GM18502 (cell line): ENCODE measurements at regions not wholly inside any gene's neighbourhood (a gene's known extent, or its start where the extent isn't known, plus 50 kb on each side); places are given as distances from the start of the nearest gene placed in this dataset.
A peak's percentile ranks its signal among the peaks of the same experiment; 100 is the strongest.

Experiments
- ATAC-seq: cut with Tn5 transposase; IDR thresholded peaks from one replicate; pipeline ENCODE4 v1.9.1; 2021; ENCODE audit warnings: mild to moderate bottlenecking; ENCODE audit not compliant: unreplicated experiment, poor library complexity

GRCh38 chr6:94131271-94131670, 711.9 kb upstream of the EPHA7 start:
- ATAC-seq: no peak

DNA sequence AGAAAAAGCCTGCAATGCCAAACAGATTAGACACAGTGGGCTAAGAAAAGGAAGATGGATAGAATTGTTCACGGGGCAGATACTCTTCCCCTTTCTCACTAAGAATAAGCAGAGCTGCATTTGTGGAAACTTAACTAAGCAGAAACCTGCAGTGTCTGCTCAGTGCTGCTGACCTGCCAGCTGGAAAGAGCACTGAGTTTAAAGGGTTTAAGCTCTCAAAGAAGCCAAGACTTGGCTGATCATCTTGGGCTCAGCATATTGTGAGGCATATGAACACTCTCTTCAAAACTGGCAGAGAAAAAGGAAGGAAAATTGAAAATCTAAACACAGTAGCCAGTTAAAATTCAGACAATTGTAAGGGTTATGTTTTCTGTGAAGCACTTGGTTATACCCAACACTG, 711.1 kb upstream of the EPHA7 start:
- ATAC-seq: no peak

- no peak for ATAC-seq
Observed at GRCh38 chr6:94129926-94130325, 710.6 kb upstream of the EPHA7 start.

- ATAC-seq: peak; percentile 55
Observed at GRCh38 chr6:94127716-94128115, 708.4 kb upstream of the EPHA7 start.

- no peak for ATAC-seq
Observed at GRCh38 chr6:94124333-94124732, 705.0 kb upstream of the EPHA7 start.

DNA sequence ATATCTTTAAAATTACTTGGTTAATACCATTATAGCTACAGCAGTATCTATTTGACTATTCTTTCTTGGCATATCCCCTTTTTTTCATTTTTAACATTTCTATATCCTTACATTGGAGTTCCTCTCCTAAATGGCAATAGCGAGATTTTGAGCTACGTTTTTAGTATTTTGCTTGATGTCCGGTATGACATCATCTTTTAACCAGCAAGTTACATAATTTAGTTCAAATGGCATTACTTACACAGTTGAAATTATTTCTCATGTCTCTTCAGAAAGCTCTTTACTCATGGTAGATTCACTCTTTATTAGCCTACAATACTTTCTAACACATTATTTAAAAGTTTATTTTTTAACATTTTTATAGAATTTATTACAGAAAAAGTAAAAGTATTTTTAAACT, 701.7 kb upstream of the EPHA7 start:
- ATAC-seq: no peak

DNA sequence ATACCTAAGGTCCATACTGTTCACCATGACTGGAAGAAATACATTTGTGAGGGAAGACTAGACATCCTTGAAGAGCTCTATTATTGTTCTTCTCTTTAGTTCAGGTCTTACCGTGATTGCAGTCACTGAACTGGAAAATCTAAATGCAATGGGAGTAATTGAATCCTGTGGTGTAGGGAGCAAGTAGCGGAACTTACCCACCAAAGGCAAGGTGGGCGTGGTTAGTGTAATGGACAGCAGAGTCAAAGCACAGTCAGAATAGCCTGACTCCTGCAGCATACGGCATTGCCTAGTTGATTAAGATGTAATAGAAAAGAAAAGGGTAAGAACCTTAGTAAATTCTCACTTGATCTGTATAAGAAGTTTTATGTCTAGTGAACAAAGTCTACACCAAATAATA, 679.7 kb upstream of the EPHA7 start:
- no peak for ATAC-seq

GRCh38 chr6:94095961-94096360, 676.6 kb upstream of the EPHA7 start:
- no peak for ATAC-seq

DNA sequence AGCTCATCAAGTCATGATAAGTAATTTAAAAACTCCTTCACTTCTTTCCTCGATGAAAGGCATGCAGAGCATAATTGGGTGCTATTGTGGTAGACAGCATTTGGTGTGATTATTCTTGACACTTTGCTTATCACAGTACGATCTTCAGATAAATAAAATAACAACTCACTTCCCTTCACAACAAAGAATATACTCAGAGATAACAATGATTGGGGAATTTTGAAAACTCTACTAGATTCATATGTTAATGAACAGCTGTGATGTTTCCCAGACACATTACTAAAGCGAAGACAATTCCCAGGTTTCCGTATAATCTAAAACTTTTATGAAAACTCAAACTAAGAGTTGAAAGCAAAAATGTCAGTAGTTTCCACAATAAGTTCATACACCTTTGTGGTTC, 670.6 kb upstream of the EPHA7 start:
- ATAC-seq: no peak

GRCh38 chr6:94088870-94089269, 669.5 kb upstream of the EPHA7 start:
- no peak for ATAC-seq

- ATAC-seq: no peak
Observed at GRCh38 chr6:94074764-94075163, 655.4 kb upstream of the EPHA7 start.

DNA sequence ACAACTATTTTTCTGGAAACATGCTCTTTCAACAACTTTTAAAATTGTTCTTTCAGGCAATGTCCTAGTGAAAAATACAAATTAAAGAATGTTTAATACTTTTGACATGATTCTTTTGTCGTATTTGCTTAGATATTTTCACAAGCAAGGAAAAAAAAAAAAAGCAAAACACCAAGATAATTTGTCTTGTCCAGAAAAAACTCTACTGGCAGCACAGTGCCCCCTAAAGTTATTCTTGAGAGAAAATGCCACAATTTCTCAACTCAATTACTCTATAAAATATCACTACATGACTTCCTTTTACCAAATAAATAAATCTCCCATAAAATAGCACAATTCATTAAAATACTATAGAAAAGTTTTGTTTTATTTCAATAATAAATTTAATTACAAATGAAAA, 652.5 kb upstream of the EPHA7 start:
- no peak for ATAC-seq

- no peak for ATAC-seq
Observed at GRCh38 chr6:94065707-94066337, 646.5 kb upstream of the EPHA7 start.

- ATAC-seq: no peak
Observed at GRCh38 chr6:94052749-94053148, 633.4 kb upstream of the EPHA7 start.

GRCh38 chr6:94050515-94050914, 631.2 kb upstream of the EPHA7 start:
- no peak for ATAC-seq

GRCh38 chr6:94049001-94049400, 629.6 kb upstream of the EPHA7 start:
- no peak for ATAC-seq

GRCh38 chr6:94045099-94045829, 625.9 kb upstream of the EPHA7 start:
- ATAC-seq: no peak

GRCh38 chr6:94041945-94042709, 622.8 kb upstream of the EPHA7 start:
- no peak for ATAC-seq

DNA sequence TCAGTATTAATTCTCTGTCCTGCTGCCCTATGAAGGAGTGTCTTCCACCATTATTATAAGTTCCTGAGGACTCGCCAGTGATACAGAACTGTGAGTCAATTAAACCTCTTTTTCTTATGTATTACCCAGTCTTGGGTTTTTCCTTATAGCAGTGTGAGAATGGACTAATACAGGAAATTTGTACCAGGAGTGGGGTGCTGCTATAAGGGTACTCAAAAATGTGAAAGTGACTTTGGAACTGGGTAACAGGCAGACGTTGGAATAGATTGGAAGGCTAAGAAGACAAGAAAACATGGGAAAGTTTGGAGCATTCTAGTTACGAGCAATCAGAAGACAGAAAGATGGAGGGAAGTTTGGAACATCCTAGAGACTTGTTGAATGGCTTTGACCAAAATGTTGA, 616.7 kb upstream of the EPHA7 start:
- ATAC-seq: no peak

DNA sequence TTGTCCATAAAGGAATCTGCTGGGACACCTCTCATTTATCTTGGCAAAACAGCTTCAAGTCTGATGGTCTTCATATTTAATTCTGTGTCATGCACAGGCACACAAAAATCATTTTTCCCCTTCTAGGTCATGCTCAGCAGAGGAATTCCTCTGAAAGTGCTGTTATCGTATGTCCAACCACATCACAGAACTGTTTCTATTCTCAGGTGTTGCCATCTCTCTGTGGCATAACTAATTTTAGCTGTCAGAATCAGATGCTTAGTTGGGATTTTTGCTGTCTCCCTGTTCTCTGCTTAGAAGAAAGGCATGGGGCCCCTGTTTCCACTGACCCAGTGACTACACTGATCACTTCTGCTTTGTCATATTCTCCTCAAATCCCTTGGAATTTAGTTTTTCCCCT, 608.0 kb upstream of the EPHA7 start:
- no peak for ATAC-seq

DNA sequence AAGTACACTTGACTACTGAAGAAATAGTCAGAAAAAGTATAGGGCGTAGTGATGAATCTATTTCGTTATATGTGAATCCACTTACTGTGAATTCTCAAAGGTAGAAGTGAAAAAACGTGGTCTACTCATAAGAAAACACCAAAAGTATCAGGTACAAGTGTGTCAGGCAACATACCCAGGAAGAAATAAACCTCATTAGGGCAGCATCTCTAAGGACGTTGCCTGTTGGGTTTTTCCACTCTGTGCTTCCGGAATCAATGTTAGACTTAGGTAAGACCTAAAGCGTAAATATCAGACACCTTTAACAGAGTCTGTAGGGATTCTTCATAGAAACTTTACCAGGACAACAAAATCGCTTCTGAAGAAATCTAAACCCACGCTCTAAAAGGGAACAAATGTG, 607.2 kb upstream of the EPHA7 start:
- no peak for ATAC-seq

GRCh38 chr6:94005835-94006234, 586.5 kb upstream of the EPHA7 start:
- no peak for ATAC-seq
